IMR-90 (cell line): ENCODE measurements at regions not wholly inside any gene's neighbourhood (a gene's known extent, or its start where the extent isn't known, plus 50 kb on each side); places are given as distances from the start of the nearest gene placed in this dataset.
A peak's percentile ranks its signal among the peaks of the same experiment; 100 is the strongest.

Experiments
- ATAC-seq: fragments of 200-7000 bp; cut with Tn5 transposase; 2 replicates; pipeline ENCODE4 v1.9.1; 2020; ENCODE audit warnings: low read depth, mild to moderate bottlenecking, moderate library complexity
- BruUV-seq: library from RNA; stranded (reverse); fragments of 400-500 nt; replicated peaks from 2 replicates; lab custom pipeline; 2021; lab: Mats Ljungman, UMichigan
- CTCF ChIA-PET: fragments of 300-600 bp; formaldehyde crosslinking; extraction: SDS; loops from one replicate; lab custom pipeline; 2021; ENCODE audit warnings: antibody characterized with exemption; lab: Yijun Ruan, JAX
- POLR2A ChIA-PET: fragments of 300-600 bp; sonication (Branson Sonifier 250); formaldehyde crosslinking; loops from one replicate; lab custom pipeline; 2022; ENCODE audit warnings: antibody characterized with exemption; ENCODE audit not compliant: unreplicated experiment; lab: Charles Lee
- DNase-seq: peaks from one replicate; pipeline ENCODE4 v3.0.0; 2013
- H2AFZ ChIP-seq: replicated peaks from 2 replicates; pipeline ENCODE3; 2013; ENCODE audit warnings: low read length, mild to moderate bottlenecking; ENCODE audit not compliant: poor library complexity
- H2AK5ac ChIP-seq: 2 replicates; pipeline ENCODE4 v1.6.1; 2013; ENCODE audit warnings: low read depth, low read length, inconsistent platforms
- H2AK9ac ChIP-seq: replicated peaks from 2 replicates; pipeline ENCODE3; 2013; ENCODE audit warnings: mild to moderate bottlenecking, low read depth, low read length, moderate library complexity; ENCODE audit not compliant: poor library complexity
- H2BK120ac ChIP-seq: 2 replicates; pipeline ENCODE4 v1.6.1; 2013; ENCODE audit warnings: low read depth, low read length, inconsistent platforms
- H2BK15ac ChIP-seq: 3 replicates; pipeline ENCODE4 v1.6.1; 2013; ENCODE audit warnings: low read depth, low read length, inconsistent platforms
- H2BK20ac ChIP-seq: 2 replicates; pipeline ENCODE4 v1.6.1; 2013; ENCODE audit warnings: low read depth, mild to moderate bottlenecking, inconsistent platforms, low read length, moderate library complexity
- H2BK5ac ChIP-seq: 2 replicates; pipeline ENCODE4 v1.6.1; 2013; ENCODE audit warnings: mild to moderate bottlenecking, low read depth, low read length, inconsistent platforms; ENCODE audit not compliant: poor library complexity, severe bottlenecking
- H3K14ac ChIP-seq: replicated peaks from 2 replicates; pipeline ENCODE4 v1.6.1; 2013; ENCODE audit warnings: low read depth, low read length, inconsistent platforms
- H3K18ac ChIP-seq: 2 replicates; pipeline ENCODE4 v1.6.1; 2013; ENCODE audit warnings: low read depth, low read length, control low read depth
- H3K23ac ChIP-seq: 2 replicates; pipeline ENCODE4 v1.6.1; 2013; ENCODE audit warnings: low read depth, low read length, inconsistent platforms
- H3K27ac ChIP-seq: 2 replicates; pipeline ENCODE4 v1.5.1; 2013; ENCODE audit warnings: mild to moderate bottlenecking, control low read depth, low read length; ENCODE audit not compliant: insufficient read depth
- H3K27me3 ChIP-seq: 2 replicates; pipeline ENCODE4 v1.6.1; 2013; ENCODE audit warnings: low read length; ENCODE audit not compliant: control insufficient read depth, insufficient read depth
- H3K36me3 ChIP-seq: 2 replicates; pipeline ENCODE4 v1.6.1; 2013; ENCODE audit warnings: low read length, mixed read lengths; ENCODE audit not compliant: control insufficient read depth, insufficient read depth
- H3K4ac ChIP-seq: 2 replicates; pipeline ENCODE4 v1.6.1; 2013; ENCODE audit warnings: low read depth, low read length, inconsistent platforms
- H3K4me1 ChIP-seq: 2 replicates; pipeline ENCODE4 v1.6.1; 2013; ENCODE audit warnings: low read length, mixed read lengths; ENCODE audit not compliant: control insufficient read depth, insufficient read depth
- H3K4me2 ChIP-seq: 2 replicates; pipeline ENCODE4 v1.6.1; 2013; ENCODE audit warnings: low read depth, mild to moderate bottlenecking, control low read depth, low read length, moderate library complexity
- H3K4me3 ChIP-seq: 2 replicates; pipeline ENCODE4 v1.5.1; 2013; ENCODE audit warnings: low read depth, mild to moderate bottlenecking, control low read depth, low read length, moderate library complexity; ENCODE audit not compliant: insufficient read depth
- H3K56ac ChIP-seq: 2 replicates; pipeline ENCODE4 v1.6.1; 2013; ENCODE audit warnings: low read length, inconsistent platforms; ENCODE audit not compliant: insufficient read depth; ENCODE audit errors: extremely low read depth
- H3K79me1 ChIP-seq, 2 experiments: 2 replicates each; pipeline ENCODE4 v1.6.1; 2013; ENCODE audit warnings: low read length in 2 of 2, inconsistent platforms in 1 of 2, low read depth in 1 of 2
- H3K9ac ChIP-seq: 2 replicates; pipeline ENCODE4 v1.6.1; 2013; ENCODE audit warnings: low read depth, low read length, control low read depth
- H3K9me1 ChIP-seq: 2 replicates; pipeline ENCODE4 v1.6.1; 2013; ENCODE audit warnings: low read length, inconsistent platforms; ENCODE audit not compliant: insufficient read depth
- H3K9me3 ChIP-seq: 2 replicates; pipeline ENCODE4 v1.6.1; 2013; ENCODE audit warnings: low read length; ENCODE audit not compliant: control insufficient read depth, insufficient read depth
- H4K20me1 ChIP-seq: 2 replicates; pipeline ENCODE4 v1.6.1; 2013; ENCODE audit warnings: low read length, inconsistent platforms; ENCODE audit not compliant: insufficient read depth
- H4K5ac ChIP-seq: 2 replicates; pipeline ENCODE4 v1.6.1; 2013; ENCODE audit warnings: mild to moderate bottlenecking, low read depth, low read length, control low read depth
- H4K8ac ChIP-seq, 2 experiments: 2 replicates each; pipeline ENCODE4 v1.6.1; 2013; ENCODE audit warnings: low read depth in 2 of 2, low read length in 2 of 2, control low read depth in 1 of 2, inconsistent platforms in 1 of 2
- H4K91ac ChIP-seq: 2 replicates; pipeline ENCODE4 v1.6.1; 2013; ENCODE audit warnings: low read depth, low read length, inconsistent platforms; ENCODE audit not compliant: insufficient read depth
- MAFK ChIP-seq: IDR thresholded peaks from 2 replicates; pipeline ENCODE4 v1.6.1; 2012; ENCODE audit warnings: low read depth, low read length, improper control_type of control experiment
- RAD21 ChIP-seq: IDR thresholded peaks from 2 replicates; pipeline ENCODE4 v1.6.1; 2012; ENCODE audit warnings: low read length, improper control_type of control experiment
- WGBS, 2 experiments: methylation state at CpG; one replicate each; pipeline versions ENCODE4 v1.1.5 to v1.1.7; 2013; ENCODE audit warnings: missing lambda C conversion rate in 2 of 2; ENCODE audit not compliant: insufficient read length in 1 of 2; ENCODE audit errors: extremely low coverage in 2 of 2; 5-methylcytosine and 5-hydroxymethylcytosine counted together
- dilution Hi-C: fragments of 300-500 bp; cut with HindIII; formaldehyde crosslinking; loops from one replicate; pipeline ENCODE4 v1.14.3; 2018; ENCODE audit warnings: low sequenced_read_pairs; ENCODE audit not compliant: unreplicated experiment
- in situ Hi-C: fragments of 300-500 bp; cut with MboI; formaldehyde crosslinking; loops from 3 replicates; pipeline ENCODE4 v1.14.3; 2019; ENCODE audit warnings: low sequenced_read_pairs, inconsistent platforms, mixed read lengths
- intact Hi-C: fragments of 100-400 bp; cut with micrococcal nuclease; formaldehyde crosslinking; loops from 2 replicates; pipeline ENCODE4 v1.10.0; 2022

DNA sequence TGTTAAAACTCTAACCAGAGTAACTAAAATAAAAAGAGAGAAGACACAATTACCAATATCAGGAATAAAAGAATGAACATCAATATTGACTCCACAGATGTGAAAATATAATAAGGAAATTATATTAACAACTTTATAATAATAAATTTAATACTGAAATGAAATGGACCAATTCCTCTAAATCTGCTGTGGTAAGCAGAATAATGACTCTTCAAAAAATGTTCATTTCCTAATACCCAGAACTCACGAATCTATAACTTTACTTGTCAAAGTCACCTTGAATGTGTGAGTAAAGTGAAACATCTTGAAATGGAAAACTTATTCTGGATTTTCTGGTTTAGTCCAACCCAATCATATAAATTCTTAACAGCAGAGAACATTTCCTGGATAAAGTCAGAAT, 1391.1 kb downstream of the FAM133A start:
- no TSS peak for BruUV-seq
- Histone ChIP-seq H2BK5ac (no peak overlapping the region), H3K4ac (no peak overlapping the region), H3K4me1 (no peaks in the 10 kb centered on the region), H3K18ac (no peak overlapping the region), H2BK120ac (no peak overlapping the region), H4K5ac (no peak overlapping the region), H3K9me1 (no peaks in the 10 kb centered on the region), H3K4me3 (no peak overlapping the region), H4K91ac (no peak overlapping the region), H3K14ac (no peak overlapping the region), H4K8ac (no peak overlapping the region), H3K56ac (no peak overlapping the region), H3K4me2 (no peak overlapping the region), H2BK20ac (no peak overlapping the region), H3K27me3 (no peaks in the 10 kb centered on the region), H2AFZ (no peak overlapping the region), H2AK9ac (no peak overlapping the region), H3K27ac (no peak overlapping the region), H3K9ac (no peak overlapping the region), H3K23ac (no peak overlapping the region), H4K20me1 (no peaks in the 10 kb centered on the region), H2AK5ac (no peak overlapping the region), H3K36me3 (no peaks in the 10 kb centered on the region), H3K79me1 (no peaks in the 10 kb centered on the region), H3K9me3 (no peaks in the 10 kb centered on the region), H2BK15ac (no peak overlapping the region)
- intact Hi-C loops = no loop called here
- ChIA-PET CTCF (no interaction called here), POLR2A (no interaction called here)
- in situ Hi-C loops = no loop called here
- no CpG with 5 or more reads among the region's 1 CpG for WGBS, 2 experiments
- dilution Hi-C loops = no loop called here
- DNase-seq (no peak), ATAC-seq (no peak)
- TF ChIP-seq RAD21 (no peak), MAFK (peak; percentile 86)
